Neuronal stem cell (in vitro differentiated cells): ENCODE measurements at regions not wholly inside any gene's neighbourhood (a gene's known extent, or its start where the extent isn't known, plus 50 kb on each side); places are given as distances from the start of the nearest gene placed in this dataset.

Experiments
- DNase-seq: peaks from one replicate; pipeline ENCODE4 v3.0.0-alpha.2; 2013; ENCODE audit warnings: low spot score
- H2AFZ ChIP-seq: one replicate; pipeline ENCODE4 v1.6.1; 2013; ENCODE audit warnings: mild to moderate bottlenecking, low read length, inconsistent platforms
- H2AK5ac ChIP-seq: 2 replicates; pipeline ENCODE4 v1.6.1; 2013; ENCODE audit warnings: low read depth, mild to moderate bottlenecking, inconsistent platforms, low read length, moderate library complexity, mixed read lengths
- H2BK120ac ChIP-seq: 2 replicates; pipeline ENCODE4 v1.6.1; 2013; ENCODE audit warnings: low read depth, mild to moderate bottlenecking, inconsistent platforms, low read length, moderate library complexity, mixed read lengths
- H2BK12ac ChIP-seq: one replicate; pipeline ENCODE4 v1.6.1; 2013; ENCODE audit warnings: low read length, inconsistent platforms
- H2BK15ac ChIP-seq: 2 replicates; pipeline ENCODE4 v1.6.1; 2013; ENCODE audit warnings: mild to moderate bottlenecking, low read length, inconsistent platforms, mixed read lengths
- H2BK5ac ChIP-seq: one replicate; pipeline ENCODE4 v1.6.1; 2013; ENCODE audit warnings: inconsistent platforms, mild to moderate bottlenecking, low read length, moderate library complexity
- H3K14ac ChIP-seq: one replicate; pipeline ENCODE4 v1.6.1; 2013; ENCODE audit warnings: low read length, inconsistent platforms
- H3K18ac ChIP-seq: 2 replicates; pipeline ENCODE4 v1.6.1; 2013; ENCODE audit warnings: low read length, inconsistent platforms
- H3K23ac ChIP-seq: 2 replicates; pipeline ENCODE4 v1.6.1; 2013; ENCODE audit warnings: low read depth, mild to moderate bottlenecking, mixed read lengths, low read length, inconsistent platforms; ENCODE audit not compliant: poor library complexity
- H3K27ac ChIP-seq: replicated peaks from 3 replicates; pipeline ENCODE4 v1.5.1; 2013; ENCODE audit warnings: low read length, inconsistent platforms
- H3K27me3 ChIP-seq, 3 experiments: 2 replicates each; pipeline ENCODE4 v1.6.1; 2013; ENCODE audit warnings: low read length in 3 of 3, mild to moderate bottlenecking in 2 of 3, inconsistent platforms in 1 of 3, low read depth in 1 of 3, mixed read lengths in 1 of 3, moderate library complexity in 1 of 3; ENCODE audit not compliant: control insufficient read depth in 3 of 3, insufficient read depth in 3 of 3
- H3K36me3 ChIP-seq, 2 donors: replicated peaks in 1 of 2; 2 replicates each; pipeline ENCODE4 v1.6.1; 2013; ENCODE audit warnings: low read length in 2 of 2; ENCODE audit not compliant: control insufficient read depth in 2 of 2, insufficient read depth in 2 of 2
- H3K4ac ChIP-seq: 2 replicates; pipeline ENCODE4 v1.6.1; 2013; ENCODE audit warnings: inconsistent platforms, mild to moderate bottlenecking, low read length, moderate library complexity
- H3K4me1 ChIP-seq, 2 donors: 1 replicate in 1 of 2; 2 replicates in 1 of 2; pipeline ENCODE4 v1.6.1; 2013; ENCODE audit warnings: low read length in 2 of 2, low read depth in 1 of 2; ENCODE audit not compliant: control insufficient read depth in 2 of 2, insufficient read depth in 1 of 2
- H3K4me2 ChIP-seq: one replicate; pipeline ENCODE4 v1.6.1; 2013; ENCODE audit warnings: mild to moderate bottlenecking, low read length, inconsistent platforms; ENCODE audit not compliant: insufficient read depth, poor library complexity, severe bottlenecking
- H3K4me3 ChIP-seq, 2 donors: 2 replicates each; pipeline ENCODE4 v1.5.1; 2013; ENCODE audit warnings: low read length in 2 of 2, mild to moderate bottlenecking in 2 of 2, inconsistent platforms in 1 of 2, moderate library complexity in 1 of 2
- H3K79me1 ChIP-seq: one replicate; pipeline ENCODE4 v1.6.1; 2013; ENCODE audit warnings: low read depth, mild to moderate bottlenecking, inconsistent platforms, low read length, moderate library complexity
- H3K9ac ChIP-seq: one replicate; pipeline ENCODE4 v1.6.1; 2013; ENCODE audit warnings: mild to moderate bottlenecking, low read depth, low read length, inconsistent platforms; ENCODE audit not compliant: poor library complexity
- H3K9me3 ChIP-seq, 2 donors: replicated peaks in 1 of 2; 2 replicates each; pipeline versions ENCODE3 to v1.6.1; 2013; ENCODE audit warnings: low read length in 2 of 2, mild to moderate bottlenecking in 2 of 2, inconsistent platforms in 1 of 2, low read depth in 1 of 2, mixed read lengths in 1 of 2, moderate library complexity in 1 of 2; ENCODE audit not compliant: control insufficient read depth in 2 of 2, insufficient read depth in 1 of 2
- H4K8ac ChIP-seq: one replicate; pipeline ENCODE4 v1.6.1; 2013; ENCODE audit warnings: low read depth, mild to moderate bottlenecking, inconsistent platforms, low read length, moderate library complexity
- H4K91ac ChIP-seq: one replicate; pipeline ENCODE4 v1.6.1; 2013; ENCODE audit warnings: low read length, low read depth, mild to moderate bottlenecking, inconsistent platforms; ENCODE audit not compliant: poor library complexity
- WGBS, 2 donors: extraction: QIAGEN DNeasy Blood & Tissue Kit; methylation state at CpG; one replicate each; pipeline ENCODE4 v1.1.7; 2013; ENCODE audit warnings: missing lambda C conversion rate in 2 of 2, mixed read lengths in 1 of 2; ENCODE audit not compliant: insufficient read length in 2 of 2, insufficient replicate concordance in 1 of 2; ENCODE audit errors: extremely low coverage in 2 of 2; 5-methylcytosine and 5-hydroxymethylcytosine counted together

DNA sequence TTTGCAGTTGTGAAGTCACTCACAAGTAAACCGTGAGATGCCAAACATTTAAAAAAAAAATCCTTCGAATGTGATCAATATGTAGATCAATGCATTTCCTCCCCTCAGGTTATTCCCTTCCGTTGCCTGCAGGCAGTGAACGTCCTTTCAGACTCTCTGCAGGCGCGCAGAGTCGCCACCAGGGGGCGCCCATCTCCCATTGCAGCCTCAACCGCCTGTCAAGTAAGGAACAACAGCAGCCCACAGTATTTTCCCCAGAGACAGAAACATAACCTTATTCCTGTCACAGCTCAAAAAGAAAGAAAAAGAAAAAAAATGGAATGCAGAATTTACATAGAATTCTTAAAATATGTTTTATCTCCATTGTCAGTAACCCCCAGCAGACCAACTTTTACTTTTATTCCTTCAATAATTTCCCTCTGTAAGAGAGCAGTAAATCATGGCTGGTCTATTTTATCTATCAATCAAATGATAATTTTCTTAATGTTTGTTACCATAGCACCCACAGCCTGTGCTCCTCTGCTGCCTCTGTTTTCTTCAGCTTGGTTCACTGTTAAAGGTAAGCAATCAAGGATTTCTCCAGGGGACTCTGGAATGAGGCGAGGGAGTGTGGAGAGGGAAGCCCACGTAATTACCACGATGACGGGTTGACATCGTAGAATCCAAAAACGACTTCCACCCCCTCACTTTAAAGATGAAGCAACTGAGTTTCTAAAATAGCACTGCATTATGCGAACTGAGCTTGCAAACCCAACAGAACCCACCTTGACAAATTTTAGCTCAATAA, 637.6 kb upstream of the ARGLU1 start:
- H3K4ac ChIP-seq = no peak overlapping the region
- no peaks in the 10 kb centered on the region for H3K36me3 ChIP-seq
- H3K4me1 ChIP-seq = peaks cover 1 to 4% of the 10 kb centered on the region in 2 donors
- no peak overlapping the region for H3K4me3 ChIP-seq
- no peaks in the 10 kb centered on the region for H3K27me3 ChIP-seq
- no peak overlapping the region for H3K4me2 ChIP-seq
- H3K23ac ChIP-seq = no peak overlapping the region
- H2BK120ac ChIP-seq = no peak overlapping the region
- no peaks in the 10 kb centered on the region for H3K79me1 ChIP-seq
- DNase-seq = peak; percentile 58
- no peak overlapping the region for H3K27ac ChIP-seq
- no CpG with 5 or more reads among the region's 16 CpGs for WGBS, 2 donors
- no peak overlapping the region for H2AFZ ChIP-seq
- no peak overlapping the region for H3K14ac ChIP-seq
- no peak overlapping the region for H2BK12ac ChIP-seq
- no peak overlapping the region for H2BK5ac ChIP-seq
- no peak overlapping the region for H2BK15ac ChIP-seq
- no peak overlapping the region for H4K8ac ChIP-seq
- no peak overlapping the region for H4K91ac ChIP-seq
- H2AK5ac ChIP-seq = no peak overlapping the region
- H3K9ac ChIP-seq = no peak overlapping the region
- no peaks in the 10 kb centered on the region for H3K9me3 ChIP-seq
- H3K18ac ChIP-seq = no peak overlapping the region

DNA sequence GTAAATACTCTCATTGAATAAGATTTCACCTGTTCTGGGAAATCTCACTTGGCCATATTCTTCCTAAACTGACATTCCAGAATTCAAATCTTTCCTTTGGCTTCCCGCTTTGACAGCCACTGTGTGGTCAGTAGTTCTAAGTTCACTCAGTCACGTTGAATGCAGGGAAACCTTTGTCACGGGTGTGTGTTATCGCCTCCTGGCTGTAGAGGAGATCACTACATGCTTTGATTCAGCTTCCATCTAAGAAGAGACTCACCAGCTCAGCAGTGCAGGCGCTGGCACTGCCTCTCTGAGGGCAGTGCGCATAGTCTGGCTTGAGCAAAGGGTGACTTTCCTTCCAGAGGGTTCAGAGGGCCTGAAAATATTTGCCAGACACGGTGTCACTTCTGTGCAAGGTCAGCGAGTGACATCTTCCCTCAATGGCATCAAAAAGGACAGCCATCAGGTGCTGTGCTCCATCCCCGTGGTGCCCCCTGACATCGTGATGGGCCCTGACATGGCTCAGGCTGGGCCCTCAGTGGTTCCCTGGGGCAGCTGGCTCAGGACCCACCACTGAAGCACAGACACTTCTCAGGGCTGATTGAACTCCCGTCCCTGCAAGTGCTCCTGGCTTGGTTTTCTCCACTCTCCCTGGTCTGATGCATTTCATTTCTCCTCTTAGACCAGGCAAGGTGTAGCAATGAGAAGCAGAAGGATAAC, 635.4 kb upstream of the ARGLU1 start:
- H4K8ac ChIP-seq = no peak overlapping the region
- H3K4me2 ChIP-seq = no peak overlapping the region
- no peak overlapping the region for H3K18ac ChIP-seq
- peaks cover 1 to 4% of the 10 kb centered on the region in 2 donors for H3K4me1 ChIP-seq
- H3K4ac ChIP-seq = no peak overlapping the region
- no peak overlapping the region for H2BK15ac ChIP-seq
- no peak overlapping the region for H2BK12ac ChIP-seq
- peak; percentile 27 for DNase-seq
- H2AK5ac ChIP-seq = no peak overlapping the region
- no peaks in the 10 kb centered on the region for H3K27me3 ChIP-seq
- no peak overlapping the region for H2BK120ac ChIP-seq
- no peaks in the 10 kb centered on the region for H3K36me3 ChIP-seq
- no peaks in the 10 kb centered on the region for H3K9me3 ChIP-seq
- no CpG with 5 or more reads among the region's 11 CpGs for WGBS, 2 donors
- no peak overlapping the region for H3K23ac ChIP-seq
- no peaks in the 10 kb centered on the region for H3K79me1 ChIP-seq
- H3K27ac ChIP-seq = no peak overlapping the region
- H2AFZ ChIP-seq = peak overlapping the region; percentile 65
- H2BK5ac ChIP-seq = no peak overlapping the region
- no peak overlapping the region for H3K9ac ChIP-seq
- H4K91ac ChIP-seq = no peak overlapping the region
- H3K4me3 ChIP-seq = no peak overlapping the region
- H3K14ac ChIP-seq = no peak overlapping the region

- no peaks in the 10 kb centered on the region for H3K79me1 ChIP-seq
- peak overlapping the region; percentile 65 for H2AFZ ChIP-seq
- H4K91ac ChIP-seq = no peak overlapping the region
- no peak overlapping the region for H3K4me2 ChIP-seq
- no peak overlapping the region for H3K18ac ChIP-seq
- no peak overlapping the region for H3K4me3 ChIP-seq
- H2BK120ac ChIP-seq = no peak overlapping the region
- no peaks in the 10 kb centered on the region for H3K9me3 ChIP-seq
- no peak overlapping the region for H2BK12ac ChIP-seq
- H3K36me3 ChIP-seq = no peaks in the 10 kb centered on the region
- no peak overlapping the region for H3K4ac ChIP-seq
- no peak overlapping the region for H2BK15ac ChIP-seq
- peaks cover 2 to 4% of the 10 kb centered on the region in 2 donors for H3K4me1 ChIP-seq
- no peaks in the 10 kb centered on the region for H3K27me3 ChIP-seq
- no peak overlapping the region for H4K8ac ChIP-seq
- WGBS, 2 donors = no CpG with 5 or more reads among the region's 4 CpGs
- H3K27ac ChIP-seq = no peak overlapping the region
- DNase-seq = no peak
- H3K14ac ChIP-seq = no peak overlapping the region
- no peak overlapping the region for H2AK5ac ChIP-seq
- no peak overlapping the region for H3K9ac ChIP-seq
- H3K23ac ChIP-seq = no peak overlapping the region
- H2BK5ac ChIP-seq = no peak overlapping the region
These were observed 634.6 kb upstream of the ARGLU1 start for GRCh38 chr13:107202371-107203023.

GRCh38 chr13:107200491-107200890, 632.6 kb upstream of the ARGLU1 start:
- H2BK15ac ChIP-seq = no peak overlapping the region
- H3K79me1 ChIP-seq = no peaks in the 10 kb centered on the region
- H4K91ac ChIP-seq = no peak overlapping the region
- no peak overlapping the region for H3K27ac ChIP-seq
- H3K4me3 ChIP-seq = no peak overlapping the region
- H3K27me3 ChIP-seq = no peaks in the 10 kb centered on the region
- no peak overlapping the region for H2AK5ac ChIP-seq
- H3K4ac ChIP-seq = no peak overlapping the region
- no peak overlapping the region for H3K4me2 ChIP-seq
- no peaks in the 10 kb centered on the region for H3K36me3 ChIP-seq
- no peak overlapping the region for H3K9ac ChIP-seq
- WGBS, 2 donors = no CpG with 5 or more reads among the region's 6 CpGs
- H3K9me3 ChIP-seq = no peaks in the 10 kb centered on the region
- H4K8ac ChIP-seq = no peak overlapping the region
- no peak overlapping the region for H2BK12ac ChIP-seq
- peaks cover 3 to 4% of the 10 kb centered on the region in 2 donors for H3K4me1 ChIP-seq
- H2AFZ ChIP-seq = no peak overlapping the region
- H2BK120ac ChIP-seq = no peak overlapping the region
- H2BK5ac ChIP-seq = no peak overlapping the region
- no peak overlapping the region for H3K14ac ChIP-seq
- no peak overlapping the region for H3K18ac ChIP-seq
- DNase-seq = no peak
- H3K23ac ChIP-seq = no peak overlapping the region
